WERI-Rb-1 (cell line): ENCODE measurements at regions not wholly inside any gene's neighbourhood (a gene's known extent, or its start where the extent isn't known, plus 50 kb on each side); places are given as distances from the start of the nearest gene placed in this dataset.
"Not testable (repeated sequence)": the region's sequence is repeated elsewhere in the genome, so short reads cannot be mapped to it uniquely, and the experiment has no call there.

Source experiments
- DNase-seq: peaks from one replicate; pipeline ENCODE4 v3.0.0-alpha.2; 2020
- H3K27ac ChIP-seq: fragments of 250-450 bp; sonication (Bioruptor Pico); 2 replicates; pipeline ENCODE4 v1.5.1; 2020; ENCODE audit warnings: mild to moderate bottlenecking, moderate library complexity
- H3K27me3 ChIP-seq: fragments of 250-450 bp; sonication (Bioruptor Pico); 2 replicates; pipeline ENCODE4 v1.5.1; 2021; ENCODE audit warnings: mild to moderate bottlenecking, low read depth, moderate library complexity; ENCODE audit not compliant: insufficient read depth, severe bottlenecking
- H3K36me3 ChIP-seq: fragments of 250-450 bp; sonication (Bioruptor Pico); 2 replicates; pipeline ENCODE4 v1.5.1; 2020; ENCODE audit warnings: mild to moderate bottlenecking, moderate library complexity
- H3K4me3 ChIP-seq: 2 replicates; pipeline ENCODE4 v1.5.1; 2011; ENCODE audit warnings: low read depth, mild to moderate bottlenecking, control low read depth, low read length
- H3K9me3 ChIP-seq: fragments of 250-450 bp; sonication (Bioruptor Pico); 2 replicates; pipeline ENCODE4 v1.5.1; 2021; ENCODE audit warnings: mild to moderate bottlenecking, moderate library complexity; ENCODE audit not compliant: severe bottlenecking
- TF ChIP-seq, protein P1 (sequence below): IDR thresholded peaks from 2 replicates; pipeline ENCODE4 v1.5.1; 2011; ENCODE audit warnings: low read depth, mild to moderate bottlenecking, control low read depth, inconsistent platforms, low read length

DNA sequence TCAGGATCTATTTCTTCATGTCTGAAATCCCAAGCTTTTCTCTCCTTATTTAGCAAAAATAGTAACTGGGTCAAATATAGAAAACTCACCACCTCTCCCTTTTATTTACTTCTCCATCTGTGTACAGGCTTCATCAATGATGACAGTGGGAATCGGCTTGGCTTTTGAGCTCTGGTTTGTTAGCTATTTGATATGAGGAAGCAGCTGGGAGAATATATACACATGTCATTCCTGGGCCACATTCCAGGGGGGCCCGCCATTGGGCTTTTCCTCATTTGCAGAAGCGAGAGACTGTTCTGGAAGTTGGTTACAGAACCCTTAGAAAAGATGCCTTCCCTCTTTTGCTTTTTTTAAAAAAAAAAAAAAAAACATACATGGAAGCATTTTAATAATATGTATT, 107.4 kb upstream of the F9 start:
- H3K36me3 ChIP-seq: no peaks in the 10 kb centered on the region
- TF ChIP-seq, protein P1, sequence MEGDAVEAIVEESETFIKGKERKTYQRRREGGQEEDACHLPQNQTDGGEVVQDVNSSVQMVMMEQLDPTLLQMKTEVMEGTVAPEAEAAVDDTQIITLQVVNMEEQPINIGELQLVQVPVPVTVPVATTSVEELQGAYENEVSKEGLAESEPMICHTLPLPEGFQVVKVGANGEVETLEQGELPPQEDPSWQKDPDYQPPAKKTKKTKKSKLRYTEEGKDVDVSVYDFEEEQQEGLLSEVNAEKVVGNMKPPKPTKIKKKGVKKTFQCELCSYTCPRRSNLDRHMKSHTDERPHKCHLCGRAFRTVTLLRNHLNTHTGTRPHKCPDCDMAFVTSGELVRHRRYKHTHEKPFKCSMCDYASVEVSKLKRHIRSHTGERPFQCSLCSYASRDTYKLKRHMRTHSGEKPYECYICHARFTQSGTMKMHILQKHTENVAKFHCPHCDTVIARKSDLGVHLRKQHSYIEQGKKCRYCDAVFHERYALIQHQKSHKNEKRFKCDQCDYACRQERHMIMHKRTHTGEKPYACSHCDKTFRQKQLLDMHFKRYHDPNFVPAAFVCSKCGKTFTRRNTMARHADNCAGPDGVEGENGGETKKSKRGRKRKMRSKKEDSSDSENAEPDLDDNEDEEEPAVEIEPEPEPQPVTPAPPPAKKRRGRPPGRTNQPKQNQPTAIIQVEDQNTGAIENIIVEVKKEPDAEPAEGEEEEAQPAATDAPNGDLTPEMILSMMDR: no peak
- no peak overlapping the region for H3K4me3 ChIP-seq
- no peaks in the 10 kb centered on the region for H3K9me3 ChIP-seq
- H3K27me3 ChIP-seq: peaks cover 14% of the 10 kb centered on the region
- H3K27ac ChIP-seq: no peak overlapping the region
- no peak for DNase-seq

DNA sequence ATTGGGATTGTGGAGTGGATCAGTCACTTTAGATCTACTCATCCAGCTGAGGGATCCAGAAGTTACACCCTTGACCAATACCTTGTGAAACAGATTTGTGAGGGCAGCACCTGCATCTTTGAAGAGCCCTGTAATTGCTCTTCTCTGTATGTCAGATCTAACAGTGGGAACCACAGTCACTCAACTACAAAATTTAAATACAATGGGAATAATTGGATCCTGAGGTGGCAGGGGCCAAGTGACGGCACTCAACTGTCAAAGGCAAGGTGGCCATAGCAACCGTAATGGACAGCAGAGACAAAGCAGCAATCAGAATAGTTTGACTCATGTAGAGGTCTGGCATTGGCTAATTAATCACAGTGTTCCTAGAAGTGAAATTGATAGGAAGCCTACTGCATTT, 132.3 kb upstream of the F9 start:
- H3K27me3 ChIP-seq, DNase-seq, H3K36me3 ChIP-seq, H3K4me3 ChIP-seq, H3K9me3 ChIP-seq, H3K27ac ChIP-seq: not testable (repeated sequence)

DNA sequence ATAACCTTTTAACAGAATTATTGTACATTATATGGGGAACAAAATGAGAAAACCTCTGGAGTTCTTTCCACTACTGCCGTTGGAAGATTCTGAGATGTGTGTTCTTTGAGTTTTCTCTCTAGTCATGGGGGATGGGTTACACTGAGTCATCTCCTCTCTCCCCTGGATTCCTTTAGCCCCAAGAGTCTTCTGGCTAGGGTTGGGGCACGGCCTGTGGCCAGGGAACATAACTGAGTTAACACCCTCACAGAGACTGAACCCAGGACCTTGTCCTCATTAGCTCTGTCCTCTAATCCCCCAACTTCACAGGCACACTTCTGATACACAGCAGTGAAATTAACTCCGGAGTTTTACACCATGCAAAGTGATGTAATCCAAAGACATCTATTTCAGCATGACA, 142.3 kb upstream of the F9 start:
- Histone ChIP-seq H3K4me3 (no peak overlapping the region), H3K27me3 (peaks cover 7% of the 10 kb centered on the region), H3K27ac (no peak overlapping the region), H3K9me3 (no peaks in the 10 kb centered on the region), H3K36me3 (no peaks in the 10 kb centered on the region)
- TF ChIP-seq, protein P1: no peak
- no peak for DNase-seq

DNA sequence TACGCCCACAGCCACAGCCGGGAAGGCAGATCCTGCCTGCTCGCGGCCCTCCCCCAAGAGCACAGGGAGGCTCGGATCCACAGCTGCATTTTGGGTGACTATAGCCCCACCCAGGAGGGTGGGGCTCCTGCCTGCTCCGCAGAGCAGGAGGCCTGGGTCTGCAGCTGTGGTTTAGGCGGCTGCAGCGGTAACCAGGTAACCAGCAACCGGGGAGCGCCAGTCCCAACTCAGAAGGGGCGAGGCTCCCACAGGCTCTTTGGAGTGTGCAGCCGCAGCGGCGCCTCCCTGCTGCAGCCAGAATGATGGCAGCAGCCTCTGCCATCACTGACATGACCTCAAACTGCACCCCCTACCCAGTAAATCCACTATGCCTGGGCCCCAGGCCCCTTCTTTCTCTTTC, 148.0 kb upstream of the F9 start:
- H3K9me3 ChIP-seq: no peaks in the 10 kb centered on the region
- no peak for DNase-seq
- H3K36me3 ChIP-seq: no peaks in the 10 kb centered on the region
- no peak overlapping the region for H3K4me3 ChIP-seq
- H3K27me3 ChIP-seq: peaks cover 7% of the 10 kb centered on the region
- H3K27ac ChIP-seq: no peak overlapping the region
- TF ChIP-seq, protein P1: no peak

DNA sequence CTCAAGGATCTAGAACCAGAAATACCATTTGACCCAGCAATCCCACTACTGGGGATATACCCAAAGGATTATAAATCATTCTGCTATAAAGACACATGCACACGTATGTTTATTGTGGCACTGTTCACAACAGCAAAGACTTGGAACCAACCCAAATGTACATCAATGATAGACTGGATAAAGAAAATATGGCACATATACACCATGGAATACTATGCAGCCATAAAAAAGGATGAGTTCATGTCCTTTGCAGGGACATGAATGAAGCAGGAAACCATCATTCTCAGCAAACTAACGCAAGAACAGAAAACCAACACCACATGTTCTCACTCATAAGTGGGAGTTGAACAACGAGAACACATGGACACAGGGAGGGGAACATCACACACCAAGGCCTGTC, 154.0 kb upstream of the F9 start:
- H3K4me3 ChIP-seq, H3K27ac ChIP-seq, DNase-seq, H3K9me3 ChIP-seq, H3K36me3 ChIP-seq, H3K27me3 ChIP-seq: not testable (repeated sequence)

DNA sequence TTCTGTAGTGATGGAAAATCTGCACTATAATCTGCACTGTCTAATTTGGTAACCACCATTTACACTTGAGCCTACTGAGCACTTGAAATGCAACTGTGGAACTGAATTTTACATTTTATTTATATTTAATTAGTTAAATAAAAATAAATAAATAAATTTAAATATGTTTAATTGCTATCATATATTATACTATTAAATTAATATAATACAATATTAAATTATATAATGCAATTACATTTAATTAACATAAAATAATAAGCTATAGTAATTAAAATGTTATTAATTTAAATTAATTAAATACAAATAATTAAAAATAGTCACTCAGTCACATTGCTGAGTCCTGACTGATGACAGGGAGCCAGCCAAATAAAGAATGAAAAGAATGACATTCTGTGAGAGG, 170.2 kb upstream of the F9 start:
- peaks cover 11% of the 10 kb centered on the region for H3K27me3 ChIP-seq
- TF ChIP-seq, protein P1: no peak
- no peak overlapping the region for H3K4me3 ChIP-seq
- no peak for DNase-seq
- no peak overlapping the region for H3K27ac ChIP-seq
- no peaks in the 10 kb centered on the region for H3K36me3 ChIP-seq
- no peaks in the 10 kb centered on the region for H3K9me3 ChIP-seq

DNA sequence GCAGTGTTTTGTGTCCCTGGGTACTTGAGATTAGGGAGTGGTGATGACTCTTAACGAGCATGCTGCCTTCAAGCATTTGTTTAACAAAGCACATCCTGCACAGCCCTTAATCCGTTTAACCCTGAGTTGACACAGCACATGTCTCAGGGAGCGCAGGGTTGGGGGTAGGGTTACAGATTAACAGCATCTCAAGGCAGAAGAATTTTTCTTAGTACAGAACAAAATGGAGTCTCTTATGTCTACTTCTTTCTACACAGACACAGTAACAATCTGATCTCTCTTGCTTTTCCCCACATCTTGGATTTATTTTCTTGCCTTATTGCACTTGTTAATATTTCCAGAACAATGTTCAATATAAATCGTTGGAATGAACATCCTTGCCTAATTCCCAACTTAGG, 187.9 kb upstream of the F9 start:
- H3K27ac ChIP-seq, H3K36me3 ChIP-seq, H3K9me3 ChIP-seq, H3K4me3 ChIP-seq: not testable (repeated sequence)
- DNase-seq: peak; percentile 52
- H3K27me3 ChIP-seq: peaks cover 13% of the 10 kb centered on the region

DNA sequence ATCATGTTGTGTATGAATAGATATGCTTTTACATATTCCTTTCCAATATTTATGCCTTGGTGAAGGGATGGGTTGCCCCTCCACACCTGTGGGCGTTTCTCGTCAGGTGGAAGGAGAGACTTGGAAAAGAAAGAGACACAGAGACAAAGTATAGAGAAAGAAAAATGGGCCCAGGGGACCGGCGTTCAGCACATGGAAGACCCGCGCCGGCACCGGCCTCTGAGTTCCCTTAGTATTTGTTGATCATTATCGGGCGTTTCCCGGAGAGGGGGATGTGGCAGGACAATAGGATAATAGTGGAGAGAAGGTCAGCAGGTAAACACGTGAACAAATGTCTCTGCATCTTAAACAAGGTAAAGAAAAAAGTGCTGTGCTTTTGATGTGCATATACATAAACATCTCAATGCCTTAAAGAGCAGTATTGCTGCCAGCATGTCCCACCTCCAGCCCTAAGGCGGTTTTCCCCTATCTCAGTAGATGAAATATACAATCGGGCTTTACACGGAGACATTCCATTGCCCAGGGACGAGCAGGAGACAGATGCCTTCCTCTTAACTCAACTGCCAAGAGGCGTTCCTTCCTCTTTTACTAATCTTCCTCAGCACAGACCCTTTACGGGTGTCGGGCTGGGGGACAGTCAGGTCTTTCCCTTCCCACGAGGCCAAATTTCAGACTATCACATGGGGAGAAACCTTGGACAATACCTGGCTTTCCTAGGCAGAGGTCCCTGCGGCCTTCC, 188.5 kb upstream of the F9 start:
- not testable (repeated sequence) for DNase-seq, H3K36me3 ChIP-seq, H3K27ac ChIP-seq, H3K9me3 ChIP-seq, H3K4me3 ChIP-seq
- peaks cover 13% of the 10 kb centered on the region for H3K27me3 ChIP-seq
